HG02870 (cell line): ENCODE measurements at regions not wholly inside any gene's neighbourhood (a gene's known extent, or its start where the extent isn't known, plus 50 kb on each side); places are given as distances from the start of the nearest gene placed in this dataset.

Source experiments
- ATAC-seq: cut with Tn5 transposase; IDR thresholded peaks from one replicate; pipeline ENCODE4 v1.9.1; 2021; ENCODE audit warnings: mild to moderate bottlenecking, moderate library complexity; ENCODE audit not compliant: unreplicated experiment

DNA sequence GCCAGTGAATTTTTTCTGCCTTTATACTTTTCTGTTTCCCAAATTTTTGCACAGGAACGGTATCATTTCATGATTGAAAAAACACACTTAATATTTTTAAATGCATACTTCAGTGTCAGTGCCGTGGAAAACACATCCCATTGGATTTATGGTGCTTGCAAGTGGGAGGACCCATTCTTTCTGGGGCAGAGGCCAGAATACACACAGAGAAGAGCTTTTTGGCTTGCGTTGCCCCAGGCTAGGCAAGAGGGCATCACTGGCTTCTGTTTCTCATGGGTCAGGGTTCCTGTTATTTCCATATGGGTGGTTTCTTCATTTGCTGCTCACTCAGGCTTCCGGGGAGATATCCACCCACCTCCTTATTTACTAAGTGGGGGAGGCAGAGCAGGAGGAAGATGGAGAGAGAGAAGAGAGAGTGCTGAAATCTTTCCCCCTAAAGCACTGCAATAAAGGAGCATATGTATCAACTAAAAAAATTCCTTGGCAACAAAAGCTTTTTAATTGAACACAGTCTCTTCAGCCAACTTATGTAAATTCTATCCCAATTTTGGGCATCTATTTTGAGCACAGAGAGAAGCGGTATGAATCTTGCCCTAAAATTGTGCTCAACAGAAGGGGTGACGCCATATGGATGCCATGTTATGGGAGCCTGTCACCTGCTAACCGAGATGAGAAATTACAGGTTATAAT lies 66.0 kb upstream of the KIRREL3 start:
- no peak for ATAC-seq

DNA sequence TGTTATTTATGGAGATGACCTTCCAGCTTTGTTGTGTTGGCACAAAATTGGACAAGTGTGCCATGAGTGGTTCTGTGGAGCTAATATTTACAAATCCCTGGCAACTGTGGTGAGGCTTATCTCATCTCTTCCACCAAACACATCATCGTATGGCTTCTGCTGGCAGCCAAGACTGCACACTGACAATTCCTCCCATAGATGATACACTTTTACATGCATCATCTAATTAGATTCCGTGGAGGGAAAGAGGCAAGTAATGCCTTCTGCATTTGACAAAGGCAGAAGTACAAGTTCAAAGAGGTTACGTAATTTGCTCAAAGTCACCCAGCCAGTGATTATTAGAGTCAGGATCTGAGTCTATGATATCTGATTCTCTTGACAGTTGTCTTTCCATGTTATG lies 62.7 kb upstream of the KIRREL3 start:
- ATAC-seq, result no peak

DNA sequence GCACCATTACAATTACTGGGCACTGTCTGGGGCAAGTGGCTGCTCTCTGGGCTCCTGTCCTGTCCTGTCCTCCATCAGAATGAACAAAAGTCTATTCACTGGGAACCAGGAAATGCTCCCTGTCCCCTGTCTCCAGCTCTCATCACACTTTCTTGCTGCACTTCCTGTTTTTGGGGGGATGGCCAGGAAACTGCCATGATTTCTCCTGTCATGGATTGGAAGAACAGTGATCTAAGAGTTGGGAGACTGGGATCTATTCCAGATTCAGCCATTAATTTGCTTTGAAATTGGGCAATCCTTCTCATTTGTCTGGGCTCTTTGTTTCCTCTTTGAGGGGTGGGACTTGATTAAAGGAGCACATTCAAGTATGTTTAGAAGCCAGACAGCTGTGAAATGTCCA lies 61.4 kb upstream of the KIRREL3 start:
- ATAC-seq, result no peak

DNA sequence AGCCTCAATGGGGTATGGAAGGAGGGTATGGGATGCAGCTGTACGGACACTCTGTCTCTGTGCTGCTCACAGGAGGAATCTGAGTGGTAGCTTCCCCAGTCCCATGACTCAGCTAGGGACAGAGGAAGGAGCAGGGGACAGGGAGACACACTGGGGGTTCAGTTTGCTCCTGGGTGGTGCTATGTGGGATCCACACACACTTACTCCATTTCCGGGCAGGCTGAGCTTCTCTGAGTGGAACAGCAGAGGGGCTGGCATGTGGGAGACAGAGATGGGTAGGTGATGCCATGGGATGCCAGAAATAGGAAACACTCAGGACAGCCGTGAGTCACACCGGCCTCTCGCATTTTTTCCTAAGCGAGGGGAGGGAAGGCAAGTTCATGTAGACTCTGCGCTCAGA lies 59.2 kb upstream of the KIRREL3 start:
- ATAC-seq, result no peak

DNA sequence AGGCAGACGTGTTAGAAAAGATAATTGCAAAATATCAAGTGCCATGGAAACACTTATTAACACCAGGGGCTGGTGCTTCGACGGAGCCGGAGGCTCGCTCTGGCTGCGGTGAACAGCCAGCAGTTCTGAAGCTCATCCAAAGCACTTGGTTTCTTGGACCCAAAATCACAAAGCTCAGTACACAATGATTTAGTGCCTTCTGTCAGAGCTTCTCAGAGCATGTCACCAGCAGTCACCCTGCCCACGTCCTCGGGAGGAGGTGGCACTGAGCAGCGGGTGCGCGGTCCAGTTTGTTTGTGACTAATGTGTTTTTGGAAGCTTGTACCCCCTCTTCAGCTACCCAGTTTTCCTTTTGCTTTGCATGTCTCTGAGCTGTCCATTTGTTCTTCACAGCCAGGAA lies 58.7 kb upstream of the KIRREL3 start:
- no peak for ATAC-seq

DNA sequence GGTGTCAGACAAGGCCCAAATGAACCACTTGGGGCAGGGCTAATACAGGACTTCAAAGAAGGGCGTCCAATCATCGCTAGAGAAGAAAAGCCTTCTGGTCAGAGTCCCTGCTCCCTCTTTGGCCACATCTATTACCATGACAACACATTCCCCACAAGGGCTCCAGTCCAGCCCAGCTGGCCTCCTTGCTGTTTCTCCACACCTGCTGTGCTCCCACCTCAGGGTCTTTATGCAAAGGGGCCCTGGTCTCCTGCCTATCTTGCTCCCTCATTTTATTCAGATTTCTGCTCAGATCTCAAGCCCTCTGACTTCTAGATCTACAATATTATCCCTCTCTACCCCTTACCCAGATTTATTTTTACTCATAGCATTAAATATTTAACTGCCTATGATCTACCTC lies 58.0 kb upstream of the KIRREL3 start:
- ATAC-seq, result no peak

DNA sequence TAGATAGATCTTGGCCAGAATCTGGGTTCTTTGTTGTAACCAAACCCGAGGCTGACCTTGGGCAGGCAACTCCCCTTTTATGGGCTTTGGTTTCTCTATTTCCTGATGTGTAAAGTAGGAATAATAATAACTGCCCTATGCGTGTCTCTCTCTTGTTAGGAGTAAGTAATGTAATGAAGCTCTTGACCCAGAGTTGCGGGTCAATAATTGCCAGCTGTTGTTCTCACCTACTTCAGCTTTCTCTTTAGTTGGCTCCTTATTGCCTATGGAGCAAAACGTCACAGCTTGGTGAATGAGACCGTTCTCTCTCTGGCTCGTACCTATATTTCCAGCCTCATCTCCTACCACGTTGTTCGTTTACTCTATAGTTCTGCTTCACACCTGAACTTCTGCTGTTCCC lies 56.6 kb upstream of the KIRREL3 start:
- ATAC-seq, result no peak

DNA sequence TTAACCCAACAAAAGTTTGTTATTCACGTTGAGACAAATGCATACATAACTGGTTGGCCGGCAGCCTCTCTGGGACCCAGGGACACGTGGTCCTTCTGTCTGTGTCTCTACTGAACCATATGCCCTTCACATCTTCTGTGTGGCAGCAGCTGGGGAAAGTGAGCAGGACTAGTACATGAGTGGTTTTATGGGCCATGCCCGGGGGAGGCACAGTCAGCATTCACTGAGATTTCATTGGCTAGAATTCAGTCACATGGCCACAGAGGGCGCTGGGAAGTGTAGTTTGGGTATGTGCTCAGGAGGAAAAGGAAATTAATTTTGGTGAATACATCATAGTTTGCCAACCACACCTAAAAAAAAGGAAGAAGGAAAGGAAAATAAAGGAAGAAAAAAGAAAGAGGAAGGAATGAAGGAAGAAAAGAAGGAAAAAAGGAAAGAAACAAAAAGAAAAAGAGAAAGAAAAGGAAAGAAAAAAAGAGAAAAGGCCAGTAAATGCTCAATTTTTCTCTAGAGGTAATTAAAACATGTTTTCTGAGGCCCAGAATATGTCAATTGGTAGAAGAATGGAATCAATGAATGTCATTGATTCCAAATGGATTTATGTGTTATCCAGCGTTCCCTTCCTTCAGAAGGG lies 55.9 kb upstream of the KIRREL3 start:
- no peak for ATAC-seq

DNA sequence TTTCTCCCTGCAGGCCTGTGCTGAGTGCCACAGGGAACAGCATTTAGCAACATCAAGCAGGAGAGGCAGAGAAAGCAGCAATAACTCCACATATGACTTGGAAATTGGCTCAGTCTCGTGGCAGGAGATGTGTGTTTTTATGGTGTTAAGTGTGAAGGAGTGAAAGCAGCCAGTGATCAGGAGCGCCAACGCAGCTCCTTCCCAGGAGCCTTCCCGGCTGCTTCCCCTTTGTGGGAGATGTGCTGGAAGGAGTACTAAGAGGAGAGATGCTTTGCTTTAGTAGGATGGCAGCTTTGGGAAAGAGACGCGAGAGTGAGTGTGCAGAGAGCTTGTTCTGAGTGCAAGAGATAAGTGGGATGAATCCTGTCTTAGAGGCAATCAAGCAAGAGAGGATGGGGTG lies 54.7 kb upstream of the KIRREL3 start:
- ATAC-seq, result no peak

DNA sequence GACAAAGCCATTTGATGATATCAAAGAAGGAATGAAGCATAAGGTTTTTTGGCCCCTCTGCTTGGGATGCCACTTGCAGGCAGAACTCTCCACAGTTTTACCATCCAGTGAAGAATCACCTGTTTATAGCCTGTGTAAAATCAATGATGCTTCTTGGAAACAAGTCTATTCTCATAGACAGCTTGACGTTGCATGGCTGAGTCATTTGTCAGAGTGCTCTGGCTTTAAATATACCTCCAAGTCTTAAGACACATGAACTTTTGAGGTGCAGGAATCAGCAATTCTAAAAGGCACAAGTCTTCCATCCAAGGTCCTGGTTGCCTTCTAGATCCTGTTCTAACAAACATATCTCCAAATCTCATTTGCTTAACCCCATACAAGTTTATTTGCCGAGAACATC lies 53.6 kb upstream of the KIRREL3 start:
- ATAC-seq, result no peak

DNA sequence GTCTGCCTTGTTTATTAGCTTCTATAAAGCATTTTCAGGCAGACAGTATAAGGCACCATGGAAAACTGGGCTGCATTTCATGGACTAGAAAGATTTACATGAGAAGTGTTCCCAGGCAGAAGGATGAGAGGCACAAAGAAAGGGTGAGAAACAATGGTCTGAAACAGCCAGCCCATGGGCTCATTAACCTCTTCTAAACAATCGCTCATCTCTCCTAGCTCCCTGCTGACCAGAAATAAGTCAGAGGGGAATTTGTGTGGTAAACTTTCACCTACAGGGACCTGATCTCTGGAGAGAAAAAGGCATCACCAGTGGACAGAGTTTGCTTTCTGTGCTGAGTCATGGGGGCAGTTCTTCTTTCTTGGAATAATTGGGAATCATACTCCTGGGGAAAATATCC lies 51.8 kb upstream of the KIRREL3 start:
- ATAC-seq, result no peak
